Liver (tissue), 7 donors: ENCODE measurements at regions not wholly inside any gene's neighbourhood (a gene's known extent, or its start where the extent isn't known, plus 50 kb on each side); places are given as distances from the start of the nearest gene placed in this dataset.
"Not testable (repeated sequence)": the region's sequence is repeated elsewhere in the genome, so short reads cannot be mapped to it uniquely, and the experiment has no call there.

Experiments used
- DNase-seq: peaks from one replicate; pipeline ENCODE4 v3.0.0-alpha.2; 2017; ENCODE audit warnings: low spot score
- H3K27ac ChIP-seq, 2 donors: one replicate each; pipeline ENCODE4 v1.7.0; 2013; ENCODE audit warnings: inconsistent platforms in 2 of 2, low read length in 2 of 2, control low read depth in 1 of 2, low read depth in 1 of 2, mild to moderate bottlenecking in 1 of 2
- H3K27me3 ChIP-seq, 4 donors: one replicate each; pipeline versions ENCODE4 v1.6.1 to v1.7.0; 2013; ENCODE audit warnings: low read length in 3 of 4, inconsistent platforms in 1 of 4, mild to moderate bottlenecking in 1 of 4, moderate library complexity in 1 of 4; ENCODE audit not compliant: control insufficient read depth in 4 of 4, insufficient read depth in 4 of 4
- H3K36me3 ChIP-seq, 4 donors: one replicate each; pipeline versions ENCODE4 v1.6.1 to v1.7.0; 2013; ENCODE audit warnings: low read length in 3 of 4, mild to moderate bottlenecking in 3 of 4, low read depth in 1 of 4, moderate library complexity in 1 of 4; ENCODE audit not compliant: control insufficient read depth in 4 of 4, insufficient read depth in 3 of 4
- H3K4me1 ChIP-seq, 4 donors: one replicate each; pipeline versions ENCODE4 v1.6.1 to v1.7.0; 2013; ENCODE audit warnings: low read length in 3 of 4, mild to moderate bottlenecking in 3 of 4, moderate library complexity in 1 of 4; ENCODE audit not compliant: control insufficient read depth in 4 of 4, insufficient read depth in 4 of 4
- H3K4me3 ChIP-seq, 3 donors: one replicate each; pipeline versions ENCODE4 v1.6.1 to v1.7.0; 2013; ENCODE audit warnings: low read length in 3 of 3, control low read depth in 1 of 3, low read depth in 1 of 3, mild to moderate bottlenecking in 1 of 3
- H3K9ac ChIP-seq, 2 donors: one replicate each; pipeline ENCODE4 v1.7.0; 2013; ENCODE audit warnings: low read length in 2 of 2, mild to moderate bottlenecking in 2 of 2, moderate library complexity in 2 of 2, control low read depth in 1 of 2, low read depth in 1 of 2
- H3K9me3 ChIP-seq, 4 donors: one replicate each; pipeline versions ENCODE4 v1.6.1 to v1.7.0; 2013; ENCODE audit warnings: low read length in 3 of 4; ENCODE audit not compliant: control insufficient read depth in 4 of 4
- ATF3 ChIP-seq: IDR thresholded peaks from 2 replicates; pipeline ENCODE4 v1.6.1; 2016; ENCODE audit warnings: antibody characterized with exemption
- EGR1 ChIP-seq, 2 donors: IDR thresholded peaks; 2 replicates each; pipeline ENCODE4 v1.6.1; 2016 to 2018; ENCODE audit warnings: antibody characterized with exemption in 2 of 2, low read depth in 2 of 2
- FOXA1 ChIP-seq: IDR thresholded peaks from 2 replicates; pipeline ENCODE4 v1.6.1; 2016; ENCODE audit warnings: antibody characterized with exemption
- FOXA2 ChIP-seq: IDR thresholded peaks from 2 replicates; pipeline ENCODE4 v1.6.1; 2016; ENCODE audit warnings: antibody characterized with exemption
- GABPA ChIP-seq, 2 donors: IDR thresholded peaks in 1 of 2; conservative IDR thresholded peaks in 1 of 2; 2 replicates each; pipeline ENCODE4 v1.6.1; 2016; ENCODE audit warnings: antibody characterized with exemption in 2 of 2, mild to moderate bottlenecking in 1 of 2, moderate library complexity in 1 of 2
- HNF4A ChIP-seq, 2 donors: conservative IDR thresholded peaks; 2 replicates each; pipeline ENCODE4 v1.6.1; 2016; ENCODE audit warnings: antibody characterized with exemption in 2 of 2, mild to moderate bottlenecking in 2 of 2
- HNF4G ChIP-seq: IDR thresholded peaks from 2 replicates; pipeline ENCODE4 v1.6.1; 2016; ENCODE audit warnings: antibody characterized with exemption
- JUND ChIP-seq, 2 donors: IDR thresholded peaks; 2 replicates each; pipeline ENCODE4 v1.6.1; 2016; ENCODE audit warnings: antibody characterized with exemption in 2 of 2
- MAX ChIP-seq: IDR thresholded peaks from 2 replicates; pipeline ENCODE4 v1.6.1; 2016; ENCODE audit warnings: antibody characterized with exemption
- NR2F2 ChIP-seq: IDR thresholded peaks from 2 replicates; pipeline ENCODE4 v1.6.1; 2016; ENCODE audit warnings: antibody characterized with exemption
- RAD21 ChIP-seq, 2 donors: IDR thresholded peaks; 2 replicates each; pipeline ENCODE4 v1.6.1; 2016; ENCODE audit warnings: antibody characterized with exemption in 2 of 2, mild to moderate bottlenecking in 2 of 2
- REST ChIP-seq: IDR thresholded peaks from 2 replicates; pipeline ENCODE4 v1.6.1; 2016; ENCODE audit warnings: antibody characterized with exemption, mild to moderate bottlenecking
- RXRA ChIP-seq, 2 donors: IDR thresholded peaks; 2 replicates each; pipeline ENCODE4 v1.6.1; 2017 to 2018; ENCODE audit warnings: antibody characterized with exemption in 2 of 2, mild to moderate bottlenecking in 1 of 2
- SP1 ChIP-seq: IDR thresholded peaks from 2 replicates; pipeline ENCODE4 v1.6.1; 2018; ENCODE audit warnings: antibody characterized with exemption, mild to moderate bottlenecking
- TAF1 ChIP-seq: conservative IDR thresholded peaks from 2 replicates; pipeline ENCODE4 v1.6.1; 2016; ENCODE audit warnings: antibody characterized with exemption, mild to moderate bottlenecking
- YY1 ChIP-seq: IDR thresholded peaks from 2 replicates; pipeline ENCODE4 v1.6.1; 2016; ENCODE audit warnings: antibody characterized with exemption, mild to moderate bottlenecking
- ZBTB33 ChIP-seq: IDR thresholded peaks from 2 replicates; pipeline ENCODE4 v1.6.1; 2016; ENCODE audit warnings: antibody characterized with exemption
- WGBS: extraction: QIAGEN DNeasy Blood & Tissue Kit; methylation state at CpG from one replicate; pipeline ENCODE4 v1.1.7; 2013; 5-methylcytosine and 5-hydroxymethylcytosine counted together
- donor health status: healthy.
- donor health status: healthy.
- donor health status: healthy.
- donor health status: healthy.

- no peaks in the 10 kb centered on the region for H3K9me3 ChIP-seq
- no peak overlapping the region for H3K27ac ChIP-seq
- no peaks in the 10 kb centered on the region for H3K27me3 ChIP-seq
- no peaks in the 10 kb centered on the region for H3K36me3 ChIP-seq
- no peak overlapping the region for H3K9ac ChIP-seq
- no peak for TF ChIP-seq FOXA2
- no peak for TF ChIP-seq RAD21 (IDR thresholded peaks at IDR 0.05)
- TF ChIP-seq MAX: no peak
- no peak for TF ChIP-seq EGR1 (IDR thresholded peaks at IDR 0.05; ENCODE audit: low read depth in 2 of 2)
- TF ChIP-seq GABPA (IDR thresholded peaks at IDR 0.05 in 1 of 2, conservative IDR thresholded peaks at IDR 0.05 in 1 of 2): no peak
- no peak for TF ChIP-seq REST
- no peaks in the 10 kb centered on the region for H3K4me1 ChIP-seq
- H3K4me3 ChIP-seq: no peak overlapping the region
- DNase-seq: no peak
These were observed 177.8 kb downstream of the OTOL1 start for GRCh38 chr3:161674402-161674801.

- DNase-seq, H3K9me3 ChIP-seq, H3K27ac ChIP-seq, H3K9ac ChIP-seq, H3K36me3 ChIP-seq, H3K4me3 ChIP-seq, H3K27me3 ChIP-seq, H3K4me1 ChIP-seq: not testable (repeated sequence)
- 85% methylated on average over 6 of the region's 6 CpGs for WGBS
These were observed 185.2 kb downstream of the OTOL1 start for GRCh38 chr3:161681831-161682230.

GRCh38 chr3:161682715-161683114, 186.1 kb downstream of the OTOL1 start:
- Histone ChIP-seq H3K4me3 (no peak overlapping the region), H3K27me3 (no peaks in the 10 kb centered on the region), H3K9me3 (peaks cover 0 to 2% (median 0%) of the 10 kb centered on the region in 4 donors), H3K27ac (no peak overlapping the region), H3K9ac (no peak overlapping the region), H3K36me3 (no peaks in the 10 kb centered on the region), H3K4me1 (no peaks in the 10 kb centered on the region)
- DNase-seq: no peak
- WGBS: 57% methylated on average over 2 of the region's 2 CpGs
- TF ChIP-seq HNF4A (conservative IDR thresholded peaks at IDR 0.05) (no peak), RXRA (IDR thresholded peaks at IDR 0.05) (no peak), ZBTB33 (no peak), NR2F2 (no peak), SP1 (no peak), MAX (no peak), JUND (IDR thresholded peaks at IDR 0.05) (no peak), GABPA (IDR thresholded peaks at IDR 0.05 in 1 of 2, conservative IDR thresholded peaks at IDR 0.05 in 1 of 2) (no peak), EGR1 (IDR thresholded peaks at IDR 0.05; ENCODE audit: low read depth in 2 of 2) (no peak), REST (no peak), ATF3 (no peak), FOXA1 (no peak), HNF4G (no peak), FOXA2 (no peak), RAD21 (IDR thresholded peaks at IDR 0.05) (no peak), YY1 (no peak), TAF1 (no peak)
